T-helper 17 cell (primary cell): ENCODE measurements at regions not wholly inside any gene's neighbourhood (a gene's known extent, or its start where the extent isn't known, plus 50 kb on each side); places are given as distances from the start of the nearest gene placed in this dataset.
"Not testable (repeated sequence)": the region's sequence is repeated elsewhere in the genome, so short reads cannot be mapped to it uniquely, and the experiment has no call there.

ENCODE experiments used
- ATAC-seq: fragments of 150-1000 bp; cut with Tn5 transposase; 2 replicates; pipeline ENCODE4 v1.10.0; 2021; ENCODE audit warnings: mild to moderate bottlenecking, moderate library complexity
- DNase-seq, 3 donors: peaks; one replicate each; pipeline versions ENCODE4 v3.0.0 to v3.0.0-alpha.2; 2020 to 2021
- H3K9me3 ChIP-seq: one replicate; pipeline ENCODE4 v1.7.0; 2013; ENCODE audit warnings: low read length, mild to moderate bottlenecking; ENCODE audit not compliant: control insufficient read depth, poor library complexity, severe bottlenecking
- H3K27ac Mint-ChIP-seq: one replicate; pipeline ENCODE4 v1.8.0; 2022; ENCODE audit warnings: mild to moderate bottlenecking, moderate library complexity, mixed read lengths
- H3K27me3 Mint-ChIP-seq: one replicate; pipeline ENCODE4 v1.8.0; 2022; ENCODE audit warnings: mixed read lengths
- H3K36me3 Mint-ChIP-seq: one replicate; pipeline ENCODE4 v1.8.0; 2022; ENCODE audit warnings: low read depth, mixed read lengths
- H3K4me1 Mint-ChIP-seq: one replicate; pipeline ENCODE4 v1.8.0; 2022; ENCODE audit warnings: mild to moderate bottlenecking, mixed read lengths
- H3K4me3 Mint-ChIP-seq: one replicate; pipeline ENCODE4 v1.8.0; 2022; ENCODE audit warnings: mild to moderate bottlenecking, moderate library complexity, mixed read lengths

DNA sequence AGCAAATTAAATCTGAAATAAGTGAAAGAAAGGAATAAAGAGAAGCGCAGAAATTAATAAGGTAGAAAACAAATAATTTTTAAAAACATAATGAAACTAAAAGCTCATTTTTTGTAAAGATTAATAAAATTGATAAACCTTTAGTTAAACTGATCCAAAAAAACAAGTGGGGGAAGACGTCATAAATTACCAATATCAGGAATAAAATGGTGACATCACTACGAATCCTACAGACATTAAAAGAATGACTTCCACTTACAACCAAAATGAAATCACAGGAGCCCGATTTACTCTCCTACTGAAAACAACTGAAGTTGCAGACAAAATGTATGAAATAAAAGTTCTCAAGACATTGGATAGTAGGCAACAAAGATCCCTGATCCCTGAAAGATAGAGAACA lies 68.1 kb upstream of the IFFO2 start:
- no peak overlapping the region for H3K4me3 Mint-ChIP-seq
- DNase-seq (no peak), ATAC-seq (no peak)
- peaks cover 3% of the 10 kb centered on the region for H3K4me1 Mint-ChIP-seq
- H3K36me3 Mint-ChIP-seq: no peaks in the 10 kb centered on the region
- H3K27ac Mint-ChIP-seq: no peak overlapping the region
- peaks cover 16% of the 10 kb centered on the region for H3K27me3 Mint-ChIP-seq
- no peaks in the 10 kb centered on the region for H3K9me3 ChIP-seq

DNA sequence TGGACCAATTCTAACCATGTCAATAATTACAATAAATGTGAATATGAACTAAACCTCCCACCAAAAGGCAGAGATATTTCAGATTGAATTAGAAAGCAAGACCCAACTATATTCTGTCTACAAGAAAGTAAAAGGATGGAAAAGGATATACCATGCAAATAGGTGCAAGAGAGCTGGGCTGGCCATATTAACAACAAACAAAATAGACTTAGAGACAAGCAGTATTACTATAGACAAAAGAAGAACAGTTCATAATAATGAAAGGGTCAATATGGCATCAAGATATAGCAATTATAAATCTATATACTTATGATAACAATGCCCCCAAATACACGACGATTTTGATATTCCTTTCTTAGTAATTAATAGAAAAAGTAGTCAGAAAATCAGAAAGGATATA lies 67.3 kb upstream of the IFFO2 start:
- DNase-seq (no peak), ATAC-seq (no peak)
- no peaks in the 10 kb centered on the region for H3K36me3 Mint-ChIP-seq
- no peaks in the 10 kb centered on the region for H3K9me3 ChIP-seq
- no peak overlapping the region for H3K4me3 Mint-ChIP-seq
- no peak overlapping the region for H3K27ac Mint-ChIP-seq
- H3K27me3 Mint-ChIP-seq: peaks cover 21% of the 10 kb centered on the region
- H3K4me1 Mint-ChIP-seq: peaks cover 3% of the 10 kb centered on the region

DNA sequence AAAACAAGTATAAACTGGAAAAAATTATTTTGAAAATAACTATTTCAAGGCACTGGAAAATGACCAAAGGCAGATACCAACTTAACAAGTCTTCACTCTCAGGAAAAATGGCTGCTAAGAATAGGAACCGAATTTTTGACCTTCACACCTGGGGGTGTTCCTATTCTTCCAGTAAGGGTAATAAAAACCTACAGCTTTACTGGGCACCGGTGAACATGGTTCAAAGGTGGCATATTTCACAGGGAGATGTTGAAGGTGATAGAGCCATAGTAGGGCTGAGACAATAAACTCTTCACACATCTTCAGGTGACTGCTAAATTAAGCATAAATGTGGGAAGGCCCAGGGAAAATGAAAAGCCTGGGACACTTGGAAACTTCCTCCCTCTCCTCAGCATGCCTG lies 65.4 kb upstream of the IFFO2 start:
- Mint-ChIP-seq H3K36me3 (no peaks in the 10 kb centered on the region), H3K27me3 (peaks cover 21% of the 10 kb centered on the region), H3K27ac (no peak overlapping the region), H3K4me1 (no peaks in the 10 kb centered on the region), H3K4me3 (no peak overlapping the region)
- DNase-seq: no peak
- H3K9me3 ChIP-seq: no peaks in the 10 kb centered on the region
- no peak for ATAC-seq

DNA sequence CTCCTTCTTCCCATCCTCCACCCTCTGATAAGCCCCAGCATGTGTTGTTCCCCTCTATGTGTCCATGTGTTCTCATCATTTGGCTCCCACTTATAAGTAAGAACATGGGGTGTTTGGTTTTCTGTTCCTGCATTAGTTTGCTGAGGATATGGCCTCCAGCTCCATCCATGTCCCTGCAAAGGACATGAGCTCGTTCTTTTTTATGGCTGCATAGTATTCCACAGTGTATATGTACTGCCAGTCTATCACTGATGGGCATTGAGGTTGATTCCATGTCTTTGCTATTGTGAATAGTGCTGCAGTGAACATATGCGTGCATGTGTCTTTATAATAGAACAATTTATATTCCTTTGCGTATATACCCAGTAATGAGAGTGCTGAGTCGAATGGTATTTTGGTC lies 62.8 kb upstream of the IFFO2 start:
- H3K4me3 Mint-ChIP-seq, ATAC-seq, H3K27ac Mint-ChIP-seq, H3K36me3 Mint-ChIP-seq, H3K9me3 ChIP-seq, DNase-seq, H3K4me1 Mint-ChIP-seq: not testable (repeated sequence)
- H3K27me3 Mint-ChIP-seq: peaks cover 21% of the 10 kb centered on the region

DNA sequence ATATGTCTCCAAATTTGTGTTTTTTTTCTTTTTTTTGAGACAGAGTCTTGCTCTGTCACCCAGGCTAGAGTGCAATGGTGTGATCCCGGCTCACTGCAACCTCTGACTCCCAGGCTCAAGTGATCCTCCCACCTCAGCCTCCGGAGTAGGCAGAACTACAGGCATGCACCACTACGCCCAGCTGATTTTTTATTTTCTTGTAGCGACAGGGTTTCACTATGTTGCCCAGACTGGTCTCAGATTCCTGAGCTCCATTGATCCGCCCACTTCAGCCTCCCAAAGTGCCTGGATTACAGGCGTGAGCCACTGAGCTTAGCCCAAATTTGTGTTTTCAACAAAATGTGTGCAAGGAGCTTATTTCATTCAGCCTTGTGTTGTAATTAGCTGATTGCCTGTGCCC lies 59.0 kb upstream of the IFFO2 start:
- H3K9me3 ChIP-seq: no peaks in the 10 kb centered on the region
- ATAC-seq (no peak), DNase-seq (no peak)
- Mint-ChIP-seq H3K27ac (no peak overlapping the region), H3K4me3 (no peak overlapping the region), H3K36me3 (no peaks in the 10 kb centered on the region), H3K4me1 (peaks cover 13% of the 10 kb centered on the region), H3K27me3 (peaks cover 13% of the 10 kb centered on the region)

DNA sequence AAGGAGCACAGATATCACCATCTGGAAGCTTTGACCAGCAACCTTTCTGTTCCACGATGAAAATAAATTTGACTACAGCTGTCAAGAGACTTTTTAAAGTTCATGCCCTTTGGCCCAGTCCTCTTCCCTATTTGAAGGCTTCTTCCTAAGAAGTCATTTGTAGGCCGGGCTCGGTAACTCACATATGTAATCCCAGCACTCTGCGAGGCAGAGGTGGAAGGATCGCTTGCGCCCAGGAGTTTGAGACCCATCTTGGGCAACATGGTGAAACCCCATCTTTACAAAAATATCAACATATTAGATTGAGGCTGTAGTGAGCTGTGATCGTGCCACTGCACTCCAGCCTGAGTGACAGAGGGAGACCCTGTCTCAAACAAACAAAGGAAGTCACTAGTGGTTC lies 58.3 kb upstream of the IFFO2 start:
- ATAC-seq: no peak
- Mint-ChIP-seq H3K27me3 (peaks cover 7% of the 10 kb centered on the region), H3K4me3 (no peak overlapping the region), H3K4me1 (peaks cover 18% of the 10 kb centered on the region), H3K27ac (no peak overlapping the region), H3K36me3 (no peaks in the 10 kb centered on the region)
- H3K9me3 ChIP-seq: no peaks in the 10 kb centered on the region
- DNase-seq: no peak

DNA sequence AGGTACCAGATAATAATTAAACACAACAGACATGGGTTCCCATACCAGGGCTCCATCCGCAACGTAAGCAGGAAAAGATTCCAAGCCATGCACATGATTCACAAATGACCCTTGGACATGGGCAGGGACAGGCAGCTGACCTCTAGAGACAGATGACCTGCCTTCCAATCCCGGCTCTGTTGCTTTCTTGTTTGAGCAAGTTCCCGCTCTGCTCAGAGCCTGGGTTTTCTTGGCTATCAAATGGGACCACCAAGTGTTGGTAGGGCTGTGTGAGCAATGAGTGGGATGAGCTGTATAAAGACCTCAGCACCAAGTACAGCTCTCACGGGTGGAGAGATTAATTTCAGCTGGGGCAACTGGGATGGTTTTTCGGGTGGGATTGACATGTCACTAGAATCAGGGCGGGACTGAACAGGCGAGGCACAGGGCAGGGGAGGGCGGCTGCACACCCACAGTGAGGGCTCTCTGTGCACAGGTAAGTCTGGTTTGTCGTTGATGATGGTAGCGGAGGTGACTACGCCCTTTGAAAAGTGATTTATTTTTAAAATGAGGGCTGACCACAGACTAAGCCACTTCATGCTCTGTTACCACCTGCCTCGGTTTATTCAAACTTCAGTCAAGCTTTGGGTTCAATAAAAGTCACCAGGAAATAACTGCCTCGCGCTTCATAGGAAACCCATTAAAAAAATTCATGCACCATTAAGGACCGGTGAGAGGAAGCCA lies 57.5 kb upstream of the IFFO2 start:
- ATAC-seq (no peak), DNase-seq (no peak)
- Mint-ChIP-seq H3K4me3 (no peak overlapping the region), H3K4me1 (peaks cover 18% of the 10 kb centered on the region), H3K27ac (no peak overlapping the region), H3K36me3 (no peaks in the 10 kb centered on the region), H3K27me3 (no peaks in the 10 kb centered on the region)
- no peaks in the 10 kb centered on the region for H3K9me3 ChIP-seq

- no peak overlapping the region for H3K4me3 Mint-ChIP-seq
- no peaks in the 10 kb centered on the region for H3K9me3 ChIP-seq
- H3K27ac Mint-ChIP-seq: no peak overlapping the region
- DNase-seq: no peak
- H3K4me1 Mint-ChIP-seq: peaks cover 18% of the 10 kb centered on the region
- peaks cover 2% of the 10 kb centered on the region for H3K27me3 Mint-ChIP-seq
- no peaks in the 10 kb centered on the region for H3K36me3 Mint-ChIP-seq
- no peak for ATAC-seq
These were observed 55.4 kb upstream of the IFFO2 start for GRCh38 chr1:19011845-19012231.

DNA sequence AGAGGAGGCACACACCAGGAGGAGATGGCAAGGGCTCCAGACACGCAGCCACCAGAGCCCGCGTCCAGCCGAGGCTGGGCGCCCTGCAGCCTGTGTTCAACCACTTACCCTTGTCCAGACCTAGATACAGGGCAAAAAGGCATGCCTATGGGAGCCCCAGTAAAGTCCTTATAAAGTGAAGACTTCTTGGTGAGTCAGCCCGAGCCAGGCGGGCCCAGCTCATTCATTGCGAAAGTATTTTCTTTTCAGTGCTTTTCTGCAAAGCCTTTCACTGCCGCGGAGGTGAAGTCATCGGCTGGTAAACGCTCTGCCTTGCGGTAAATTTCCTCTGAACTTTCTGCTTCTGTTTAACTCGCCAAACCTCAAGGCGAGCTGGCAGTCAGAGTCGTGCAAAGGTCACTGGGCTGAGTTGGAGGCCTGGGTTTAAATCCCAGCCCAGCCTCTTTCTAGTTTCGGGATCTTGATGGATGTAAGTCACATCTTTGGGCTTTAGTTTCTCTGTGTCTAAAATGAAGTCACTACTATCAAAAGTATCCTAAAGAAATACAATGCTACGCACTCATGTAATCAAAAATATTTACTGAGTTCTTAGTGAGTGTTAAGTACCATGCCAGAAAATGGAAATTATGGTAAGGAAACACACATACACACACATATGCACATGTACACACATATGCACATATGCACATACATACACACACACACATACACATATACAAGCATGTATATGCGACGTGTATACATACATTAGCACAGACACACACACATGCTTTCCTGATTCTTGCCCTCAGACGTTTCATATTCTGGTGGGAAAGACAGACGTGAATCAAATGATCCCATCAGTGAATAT lies 54.7 kb upstream of the IFFO2 start:
- DNase-seq (peak in 2 of 3 donors; percentile 15 to 17), ATAC-seq (peak; percentile 89)
- H3K27me3 Mint-ChIP-seq: peaks cover 8% of the 10 kb centered on the region
- no peaks in the 10 kb centered on the region for H3K9me3 ChIP-seq
- H3K4me1 Mint-ChIP-seq: peaks cover 18% of the 10 kb centered on the region
- H3K4me3 Mint-ChIP-seq: peak overlapping the region; percentile 77
- H3K27ac Mint-ChIP-seq: peak overlapping the region; percentile 74
- H3K36me3 Mint-ChIP-seq: no peaks in the 10 kb centered on the region

GRCh38 chr1:19010503-19010902 lies 54.0 kb upstream of the IFFO2 start:
- Mint-ChIP-seq H3K27me3 (peaks cover 15% of the 10 kb centered on the region), H3K27ac (peak overlapping the region; percentile 74), H3K36me3 (peaks cover 2% of the 10 kb centered on the region), H3K4me1 (peaks cover 22% of the 10 kb centered on the region), H3K4me3 (peak overlapping the region; percentile 77)
- ATAC-seq (no peak), DNase-seq (no peak)
- no peaks in the 10 kb centered on the region for H3K9me3 ChIP-seq

DNA sequence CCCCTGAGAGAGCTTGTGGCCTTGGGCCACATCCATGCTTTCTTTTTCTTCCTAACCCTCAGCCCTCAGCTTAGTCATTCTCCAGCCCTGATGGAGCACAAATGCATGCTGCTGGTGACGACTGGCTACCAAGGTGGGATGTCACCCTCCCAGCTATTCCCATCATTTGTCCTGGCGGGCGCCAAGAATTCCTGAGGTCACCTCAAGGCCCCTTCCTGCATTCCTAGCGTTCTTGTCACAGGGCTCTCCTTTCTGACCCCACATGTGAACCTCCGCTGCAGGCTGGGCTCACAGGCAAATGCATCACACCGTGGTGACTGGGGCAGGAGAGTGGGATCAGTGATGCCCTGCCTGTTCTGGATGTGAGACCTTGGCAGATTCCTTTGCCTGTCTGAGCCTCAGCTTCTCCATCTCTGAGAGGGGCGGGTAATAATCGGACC lies 53.4 kb upstream of the IFFO2 start:
- no peaks in the 10 kb centered on the region for H3K9me3 ChIP-seq
- DNase-seq: no peak
- Mint-ChIP-seq H3K27ac (no peak overlapping the region), H3K36me3 (peaks cover 2% of the 10 kb centered on the region), H3K27me3 (peaks cover 16% of the 10 kb centered on the region), H3K4me1 (peaks cover 22% of the 10 kb centered on the region), H3K4me3 (peak overlapping the region; percentile 67)
- no peak for ATAC-seq

DNA sequence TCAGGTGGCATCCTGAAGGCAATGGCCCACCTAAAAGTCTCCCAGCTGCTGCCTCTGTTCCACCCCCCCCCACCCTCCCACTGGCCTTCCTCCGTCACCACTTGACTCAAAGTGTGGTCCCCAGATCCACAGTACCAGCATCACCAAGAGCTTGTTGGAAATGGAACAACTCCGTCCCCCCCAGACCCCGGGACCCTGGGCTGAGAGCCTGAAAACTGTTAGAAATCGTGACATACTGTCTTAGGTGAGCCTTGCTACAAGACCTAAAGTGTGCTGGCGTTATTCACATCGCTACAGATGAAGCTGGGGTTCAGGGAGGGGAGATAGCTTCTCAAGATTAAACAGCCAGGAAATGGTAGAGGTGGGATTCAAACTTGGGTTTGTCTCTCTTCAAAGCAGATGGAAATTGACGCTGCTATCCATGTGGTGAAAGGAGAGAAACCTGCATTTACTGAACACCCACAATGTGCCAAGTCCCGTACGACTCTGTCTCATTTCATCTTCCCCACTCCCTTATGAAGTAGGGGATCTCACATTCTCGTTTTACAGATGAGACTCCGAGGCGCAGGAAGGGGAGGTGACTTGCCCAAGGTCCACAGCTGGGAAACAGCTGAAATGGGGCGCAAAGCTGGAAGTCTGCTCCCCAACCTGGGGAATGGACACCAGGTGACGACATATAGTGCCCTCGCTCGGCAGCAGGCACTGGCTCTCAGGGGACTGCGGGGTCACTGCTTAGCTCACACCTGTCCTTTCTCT lies 52.8 kb upstream of the IFFO2 start:
- no peak overlapping the region for H3K4me3 Mint-ChIP-seq
- DNase-seq: no peak
- no peak overlapping the region for H3K27ac Mint-ChIP-seq

More for the DNA sequence above, 52.8 kb upstream of the IFFO2 start:
- Mint-ChIP-seq H3K36me3 (peaks cover 2% of the 10 kb centered on the region), H3K4me1 (peaks cover 22% of the 10 kb centered on the region), H3K27me3 (peaks cover 16% of the 10 kb centered on the region)
- H3K9me3 ChIP-seq: no peaks in the 10 kb centered on the region
- ATAC-seq: no peak
